ENCODE measurements at regions not wholly inside any gene's neighbourhood (a gene's known extent, or its start where the extent isn't known, plus 50 kb on each side); places are given as distances from the start of the nearest gene placed in this dataset.

DNA sequence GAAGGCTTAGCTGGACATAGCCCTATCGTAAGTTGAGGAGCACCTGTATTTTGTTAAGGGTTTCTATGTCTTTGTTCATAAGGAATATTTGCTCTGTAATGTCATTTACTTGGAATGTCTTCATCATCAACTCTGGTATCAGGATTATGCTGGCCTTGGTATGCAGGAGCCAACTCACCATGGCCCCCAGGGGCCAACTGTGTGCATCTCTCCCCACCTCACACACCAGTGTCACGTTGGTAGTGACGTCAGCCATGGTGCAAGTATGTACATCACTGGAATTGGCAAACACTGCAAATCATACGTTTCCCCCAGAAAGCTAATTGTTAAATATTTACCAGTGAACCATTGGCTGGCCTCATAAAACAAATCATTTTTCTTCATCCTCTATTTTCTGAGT, 70.8 kb downstream of the YTHDF1 start:
- Histone ChIP-seq H3K9me3 (ENCODE audit: control insufficient read depth in 2 of 2, insufficient read depth in 1 of 2, low read length in 1 of 2) (peaks cover 4 to 5% of the 10 kb centered on the region in 2 donors), H3K4me1 (ENCODE audit: control insufficient read depth in 2 of 2, insufficient read depth in 2 of 2, low read length in 2 of 2) (no peaks in the 10 kb centered on the region), H3K4me3 (ENCODE audit: low read length in 2 of 2) (no peak overlapping the region), H3K27ac (ENCODE audit: low read depth in 1 of 2, low read length in 1 of 2) (no peak overlapping the region), H3K36me3 (ENCODE audit: control insufficient read depth in 2 of 2, insufficient read depth in 2 of 2, low read length in 1 of 2) (no peaks in the 10 kb centered on the region), H3K27me3 (ENCODE audit: control insufficient read depth in 2 of 2, insufficient read depth in 1 of 2, low read length in 1 of 2) (no peaks in the 10 kb centered on the region)
- DNase-seq (ENCODE audit: low read depth in 6 of 9, low spot score in 9 of 9) = no peak
- 86% methylated on average over 4 of the region's 4 CpGs for WGBS

DNA sequence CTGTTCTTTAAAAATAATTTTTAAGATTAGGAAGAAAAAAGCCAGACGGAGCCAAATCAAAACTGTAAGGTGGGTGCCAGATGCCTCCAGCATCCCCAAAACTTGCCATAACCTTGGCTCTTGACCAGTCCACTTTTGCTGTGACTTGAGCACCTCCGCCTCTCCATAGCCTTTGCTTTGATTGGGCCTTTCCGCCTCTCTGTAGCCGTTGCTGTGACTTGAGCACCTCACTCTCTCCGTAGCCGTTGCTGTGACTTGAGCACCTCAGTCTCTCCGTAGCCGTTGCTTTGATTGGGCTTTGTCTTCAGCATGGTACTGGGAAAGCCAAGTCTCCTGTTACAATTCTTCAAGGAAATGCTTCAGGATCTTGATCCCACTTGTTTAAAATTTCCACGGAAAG, 73.0 kb downstream of the YTHDF1 start:
- Histone ChIP-seq H3K4me1 (ENCODE audit: control insufficient read depth in 2 of 2, insufficient read depth in 2 of 2, low read length in 2 of 2) (no peaks in the 10 kb centered on the region), H3K36me3 (ENCODE audit: control insufficient read depth in 2 of 2, insufficient read depth in 2 of 2, low read length in 1 of 2) (no peaks in the 10 kb centered on the region), H3K9me3 (ENCODE audit: control insufficient read depth in 2 of 2, insufficient read depth in 1 of 2, low read length in 1 of 2) (no peaks in the 10 kb centered on the region), H3K27me3 (ENCODE audit: control insufficient read depth in 2 of 2, insufficient read depth in 1 of 2, low read length in 1 of 2) (no peaks in the 10 kb centered on the region), H3K4me3 (ENCODE audit: low read length in 2 of 2) (no peak overlapping the region), H3K27ac (ENCODE audit: low read depth in 1 of 2, low read length in 1 of 2) (no peak overlapping the region)
- DNase-seq (ENCODE audit: low read depth in 6 of 9, low spot score in 9 of 9) = no peak
- 88% methylated on average over 9 of the region's 9 CpGs for WGBS

DNA sequence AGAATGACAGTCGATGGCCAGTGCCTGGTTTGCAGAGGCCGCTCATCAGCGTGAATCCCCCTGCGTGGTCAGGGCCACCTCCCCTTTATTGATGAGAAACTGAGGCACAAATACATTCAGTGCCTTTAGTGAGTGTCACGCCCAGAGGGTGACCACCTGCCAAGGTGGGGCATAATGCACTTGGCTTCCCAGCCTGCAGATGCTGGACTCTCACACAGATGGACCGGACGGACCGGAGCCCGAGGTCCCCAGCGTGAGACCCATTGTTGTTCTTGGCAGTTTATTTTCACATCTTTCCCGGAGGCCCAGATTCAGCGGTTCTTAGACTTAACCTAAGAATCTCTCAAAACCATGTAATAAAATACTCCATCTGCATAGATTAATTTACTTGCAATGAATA, 74.4 kb downstream of the YTHDF1 start:
- Histone ChIP-seq H3K27ac (ENCODE audit: low read depth in 1 of 2, low read length in 1 of 2) (no peak overlapping the region), H3K4me3 (ENCODE audit: low read length in 2 of 2) (no peak overlapping the region), H3K4me1 (ENCODE audit: control insufficient read depth in 2 of 2, insufficient read depth in 2 of 2, low read length in 2 of 2) (no peaks in the 10 kb centered on the region), H3K9me3 (ENCODE audit: control insufficient read depth in 2 of 2, insufficient read depth in 1 of 2, low read length in 1 of 2) (no peaks in the 10 kb centered on the region), H3K36me3 (ENCODE audit: control insufficient read depth in 2 of 2, insufficient read depth in 2 of 2, low read length in 1 of 2) (no peaks in the 10 kb centered on the region), H3K27me3 (ENCODE audit: control insufficient read depth in 2 of 2, insufficient read depth in 1 of 2, low read length in 1 of 2) (no peaks in the 10 kb centered on the region)
- 94% methylated on average over 12 of the region's 12 CpGs for WGBS
- DNase-seq (ENCODE audit: low read depth in 6 of 9, low spot score in 9 of 9) = no peak

DNA sequence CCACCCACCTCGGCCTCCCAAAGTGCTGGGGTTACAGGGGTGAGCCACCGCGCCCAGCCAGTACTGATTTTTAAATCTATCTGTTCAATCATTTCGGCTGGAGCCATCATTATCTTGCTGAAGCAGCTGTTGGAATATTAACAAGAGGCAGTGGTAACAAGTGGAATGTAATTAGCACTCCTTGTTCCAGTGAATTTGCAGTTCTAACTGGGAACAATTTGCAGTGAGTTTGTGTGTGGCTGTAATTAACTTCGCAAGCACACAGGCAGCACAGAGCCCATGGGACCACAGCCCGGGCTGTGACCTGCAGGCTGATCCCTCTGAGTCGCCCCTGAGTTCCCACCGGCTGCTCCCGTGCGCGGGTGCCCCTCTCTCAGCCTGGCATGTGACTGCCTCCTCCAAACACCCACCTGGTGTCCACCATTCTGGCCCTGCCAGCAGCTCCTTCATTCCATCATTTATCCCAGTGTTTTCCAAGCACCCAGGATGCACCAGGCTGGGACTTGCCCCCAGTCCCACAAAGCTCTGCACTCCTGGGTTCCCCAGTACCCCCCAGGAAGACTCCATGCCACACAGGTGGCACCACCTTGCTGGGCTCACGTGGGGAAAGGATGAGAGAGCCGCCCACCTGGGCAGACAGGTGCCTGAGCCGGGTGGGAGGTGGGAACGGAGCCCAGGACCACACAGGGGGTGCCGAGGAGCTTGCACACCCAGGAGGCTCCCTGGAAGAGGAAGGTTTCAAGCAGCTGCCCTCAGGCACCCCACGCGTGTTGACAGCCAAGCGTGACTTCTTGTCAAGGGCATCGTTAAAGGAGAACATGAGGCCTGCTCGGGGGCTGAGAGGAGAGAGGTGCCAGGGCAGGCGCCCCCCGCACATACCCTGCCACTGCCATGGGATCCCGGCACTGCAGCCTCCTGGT, 75.2 kb downstream of the YTHDF1 start:
- no peak for DNase-seq (ENCODE audit: low read depth in 6 of 9, low spot score in 9 of 9)
- H3K27ac ChIP-seq (ENCODE audit: low read depth in 1 of 2, low read length in 1 of 2) = no peak overlapping the region
- no peak overlapping the region for H3K4me3 ChIP-seq (ENCODE audit: low read length in 2 of 2)
- no peaks in the 10 kb centered on the region for H3K4me1 ChIP-seq (ENCODE audit: control insufficient read depth in 2 of 2, insufficient read depth in 2 of 2, low read length in 2 of 2)
- H3K27me3 ChIP-seq (ENCODE audit: control insufficient read depth in 2 of 2, insufficient read depth in 1 of 2, low read length in 1 of 2) = no peaks in the 10 kb centered on the region
- 92% methylated on average over 24 of the region's 24 CpGs for whole genome bisulfite sequencing
- H3K9me3 ChIP-seq (ENCODE audit: control insufficient read depth in 2 of 2, insufficient read depth in 1 of 2, low read length in 1 of 2) = no peaks in the 10 kb centered on the region
- no peaks in the 10 kb centered on the region for H3K36me3 ChIP-seq (ENCODE audit: control insufficient read depth in 2 of 2, insufficient read depth in 2 of 2, low read length in 1 of 2)

DNA sequence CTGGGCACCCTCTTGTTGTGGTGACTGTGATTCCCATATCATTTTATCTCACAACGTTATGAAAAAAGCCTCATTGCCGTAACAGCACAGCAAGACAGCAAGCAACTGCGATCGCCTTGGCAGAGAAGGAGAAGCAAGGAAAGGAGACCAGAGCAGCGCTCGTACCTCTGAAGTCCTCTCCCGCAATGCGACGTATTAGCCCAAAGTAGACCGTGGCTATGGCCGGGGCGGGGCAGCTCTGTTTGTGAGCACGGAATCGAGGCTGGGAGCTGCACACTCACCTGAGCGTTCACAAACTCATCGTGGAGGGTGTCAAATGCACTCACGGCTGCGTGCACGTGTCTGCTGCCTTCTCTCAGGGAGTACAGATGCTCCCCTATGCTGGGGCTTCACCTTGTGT, 76.1 kb downstream of the YTHDF1 start:
- DNase-seq (ENCODE audit: low read depth in 6 of 9, low spot score in 9 of 9) = no peak
- Histone ChIP-seq H3K27ac (ENCODE audit: low read depth in 1 of 2, low read length in 1 of 2) (no peak overlapping the region), H3K36me3 (ENCODE audit: control insufficient read depth in 2 of 2, insufficient read depth in 2 of 2, low read length in 1 of 2) (no peaks in the 10 kb centered on the region), H3K27me3 (ENCODE audit: control insufficient read depth in 2 of 2, insufficient read depth in 1 of 2, low read length in 1 of 2) (no peaks in the 10 kb centered on the region), H3K4me1 (ENCODE audit: control insufficient read depth in 2 of 2, insufficient read depth in 2 of 2, low read length in 2 of 2) (no peaks in the 10 kb centered on the region), H3K4me3 (ENCODE audit: low read length in 2 of 2) (no peak overlapping the region), H3K9me3 (ENCODE audit: control insufficient read depth in 2 of 2, insufficient read depth in 1 of 2, low read length in 1 of 2) (no peaks in the 10 kb centered on the region)
- 91% methylated on average over 19 of the region's 19 CpGs for WGBS

DNA sequence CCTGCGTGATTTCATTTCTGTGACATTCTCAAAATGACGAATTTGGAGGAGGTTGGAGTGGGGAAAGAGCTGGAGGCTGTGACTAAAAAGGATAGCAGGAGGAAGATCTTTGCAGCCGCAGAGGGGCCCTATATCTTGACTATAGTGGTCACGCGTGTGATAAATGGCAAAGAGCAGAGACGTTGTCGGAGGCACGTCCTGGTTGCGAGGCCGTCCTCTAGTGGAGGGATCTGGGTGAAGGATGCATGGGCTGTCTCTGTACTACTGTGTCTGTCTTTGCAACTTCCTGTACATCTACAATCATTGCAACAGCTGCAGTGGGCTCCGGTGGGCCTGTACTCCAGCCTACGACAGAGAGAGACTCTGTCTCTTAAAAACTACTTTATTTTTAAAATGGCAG, 76.6 kb downstream of the YTHDF1 start:
- no peaks in the 10 kb centered on the region for H3K4me1 ChIP-seq (ENCODE audit: control insufficient read depth in 2 of 2, insufficient read depth in 2 of 2, low read length in 2 of 2)
- 82% methylated on average over 12 of the region's 12 CpGs for WGBS
- no peak overlapping the region for H3K27ac ChIP-seq (ENCODE audit: low read depth in 1 of 2, low read length in 1 of 2)
- no peaks in the 10 kb centered on the region for H3K9me3 ChIP-seq (ENCODE audit: control insufficient read depth in 2 of 2, insufficient read depth in 1 of 2, low read length in 1 of 2)
- no peaks in the 10 kb centered on the region for H3K36me3 ChIP-seq (ENCODE audit: control insufficient read depth in 2 of 2, insufficient read depth in 2 of 2, low read length in 1 of 2)
- no peak for DNase-seq (ENCODE audit: low read depth in 6 of 9, low spot score in 9 of 9)
- no peak overlapping the region for H3K4me3 ChIP-seq (ENCODE audit: low read length in 2 of 2)
- no peaks in the 10 kb centered on the region for H3K27me3 ChIP-seq (ENCODE audit: control insufficient read depth in 2 of 2, insufficient read depth in 1 of 2, low read length in 1 of 2)

DNA sequence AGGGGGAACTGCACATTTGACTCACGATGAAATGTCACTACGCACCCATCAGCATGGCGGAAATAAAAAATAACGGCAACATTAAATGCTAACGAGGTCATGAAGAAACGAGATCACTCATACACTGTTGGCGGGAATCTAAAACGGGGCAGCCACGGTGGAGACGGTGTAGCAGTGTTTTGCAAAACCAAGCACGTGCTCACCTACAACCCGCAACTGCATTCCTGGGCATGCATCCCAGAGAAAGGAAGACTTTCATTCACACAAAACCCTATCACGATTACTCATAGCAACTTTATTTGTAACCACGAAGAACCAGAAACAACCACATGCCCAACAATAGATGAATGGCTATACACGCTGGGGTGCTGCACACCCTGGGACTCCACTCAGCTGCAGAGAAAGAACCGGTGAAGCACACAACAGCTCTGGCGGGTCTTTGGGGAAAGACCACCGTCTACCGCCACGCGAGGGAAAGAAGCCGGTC, 77.0 kb downstream of the YTHDF1 start:
- WGBS = 88% methylated on average over 22 of the region's 22 CpGs

DNA sequence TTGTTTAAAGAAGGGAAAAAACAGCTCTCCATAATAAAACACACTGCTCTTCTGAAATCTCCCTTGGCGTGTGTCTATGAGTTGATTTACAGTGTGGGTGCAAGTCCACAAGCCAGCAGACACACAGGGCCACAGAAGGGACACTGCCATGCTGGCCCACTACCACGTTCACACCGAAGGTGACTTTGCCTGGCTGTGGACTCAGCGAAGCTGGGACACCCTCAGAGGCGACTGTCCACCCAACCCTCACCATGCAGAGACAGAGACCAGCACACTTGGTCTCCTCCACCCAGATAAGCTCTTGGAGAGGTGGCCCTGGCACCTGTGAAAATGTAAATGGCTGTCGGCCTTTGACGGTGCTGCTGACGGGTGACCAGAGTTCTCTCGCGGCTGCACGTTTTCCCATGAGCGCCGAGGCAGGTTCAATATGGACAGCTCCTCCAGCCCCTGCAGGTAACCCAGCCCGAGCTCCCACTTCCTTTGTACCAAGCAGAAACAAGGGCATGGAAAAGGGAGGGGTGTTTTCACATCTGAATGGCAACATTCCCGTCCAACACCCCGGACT, 78.0 kb downstream of the YTHDF1 start:
- Histone ChIP-seq H3K4me3 (ENCODE audit: low read length in 2 of 2) (no peak overlapping the region), H3K4me1 (ENCODE audit: control insufficient read depth in 2 of 2, insufficient read depth in 2 of 2, low read length in 2 of 2) (no peaks in the 10 kb centered on the region), H3K27ac (ENCODE audit: low read depth in 1 of 2, low read length in 1 of 2) (no peak overlapping the region), H3K9me3 (ENCODE audit: control insufficient read depth in 2 of 2, insufficient read depth in 1 of 2, low read length in 1 of 2) (no peaks in the 10 kb centered on the region), H3K27me3 (ENCODE audit: control insufficient read depth in 2 of 2, insufficient read depth in 1 of 2, low read length in 1 of 2) (no peaks in the 10 kb centered on the region), H3K36me3 (ENCODE audit: control insufficient read depth in 2 of 2, insufficient read depth in 2 of 2, low read length in 1 of 2) (no peaks in the 10 kb centered on the region)
- DNase-seq (ENCODE audit: low read depth in 6 of 9, low spot score in 9 of 9) = no peak
- 77% methylated on average over 16 of the region's 16 CpGs for WGBS

More for the DNA sequence above, 77.0 kb downstream of the YTHDF1 start:
- Histone ChIP-seq H3K4me3 (ENCODE audit: low read length in 2 of 2) (no peak overlapping the region), H3K4me1 (ENCODE audit: control insufficient read depth in 2 of 2, insufficient read depth in 2 of 2, low read length in 2 of 2) (no peaks in the 10 kb centered on the region), H3K36me3 (ENCODE audit: control insufficient read depth in 2 of 2, insufficient read depth in 2 of 2, low read length in 1 of 2) (no peaks in the 10 kb centered on the region), H3K27ac (ENCODE audit: low read depth in 1 of 2, low read length in 1 of 2) (no peak overlapping the region), H3K9me3 (ENCODE audit: control insufficient read depth in 2 of 2, insufficient read depth in 1 of 2, low read length in 1 of 2) (no peaks in the 10 kb centered on the region), H3K27me3 (ENCODE audit: control insufficient read depth in 2 of 2, insufficient read depth in 1 of 2, low read length in 1 of 2) (no peaks in the 10 kb centered on the region)
- no peak for DNase-seq (ENCODE audit: low read depth in 6 of 9, low spot score in 9 of 9)

DNA sequence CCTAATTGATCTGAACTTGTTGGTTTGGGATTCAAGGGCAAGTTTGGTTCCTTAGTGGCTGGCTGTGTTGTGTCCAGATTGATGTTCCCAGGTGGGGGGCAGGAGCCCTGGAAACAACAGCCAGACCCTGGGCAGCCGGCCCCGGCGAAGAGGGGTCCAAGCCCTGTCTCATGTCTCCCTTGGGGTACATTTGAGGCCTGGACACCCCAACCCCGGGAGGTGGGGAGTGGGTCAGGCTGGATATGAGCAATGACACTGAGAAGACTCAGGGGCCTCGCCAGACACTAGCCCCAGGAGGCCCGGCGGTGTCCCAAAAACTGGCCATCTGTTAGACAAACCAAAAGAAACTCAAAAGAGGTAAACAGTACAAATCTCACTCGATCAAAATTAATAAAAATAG, 79.6 kb downstream of the YTHDF1 start:
- H3K27me3 ChIP-seq (ENCODE audit: control insufficient read depth in 2 of 2, insufficient read depth in 1 of 2, low read length in 1 of 2) = peaks cover 0 to 1% of the 10 kb centered on the region in 2 donors
- no peak overlapping the region for H3K4me3 ChIP-seq (ENCODE audit: low read length in 2 of 2)
- 96% methylated on average over 8 of the region's 8 CpGs for WGBS
- H3K4me1 ChIP-seq (ENCODE audit: control insufficient read depth in 2 of 2, insufficient read depth in 2 of 2, low read length in 2 of 2) = no peaks in the 10 kb centered on the region
- no peaks in the 10 kb centered on the region for H3K36me3 ChIP-seq (ENCODE audit: control insufficient read depth in 2 of 2, insufficient read depth in 2 of 2, low read length in 1 of 2)
- no peak overlapping the region for H3K27ac ChIP-seq (ENCODE audit: low read depth in 1 of 2, low read length in 1 of 2)
- H3K9me3 ChIP-seq (ENCODE audit: control insufficient read depth in 2 of 2, insufficient read depth in 1 of 2, low read length in 1 of 2) = no peaks in the 10 kb centered on the region
- DNase-seq (ENCODE audit: low read depth in 6 of 9, low spot score in 9 of 9) = no peak

Measured in thymus (tissue), 11 donors.